Keratinocyte (primary cell): ENCODE measurements at regions not wholly inside any gene's neighbourhood (a gene's known extent, or its start where the extent isn't known, plus 50 kb on each side); places are given as distances from the start of the nearest gene placed in this dataset.

Experiments
- DNase-seq: peaks from one replicate; pipeline ENCODE4 v3.0.0-alpha.2; 2011; ENCODE audit warnings: low read depth, missing footprints, low spot score
- FAIRE-seq: peaks from 2 replicates; lab custom pipeline; 2011; peaks lifted over from hg19 to GRCh38; lab: Jason Lieb, UNC
- H2AFZ ChIP-seq: 2 replicates; pipeline ENCODE4 v1.6.0; 2012; ENCODE audit warnings: low read length, control low read depth, inconsistent platforms; ENCODE audit not compliant: control insufficient read depth
- H3K27ac ChIP-seq: 2 replicates; pipeline ENCODE4 v1.5.1; 2011; ENCODE audit warnings: low read length; ENCODE audit not compliant: control insufficient read depth, insufficient read depth
- H3K27me3 ChIP-seq: 3 replicates; pipeline ENCODE4 v1.6.0; 2011; ENCODE audit warnings: low read length; ENCODE audit not compliant: control insufficient read depth, insufficient read depth; ENCODE audit errors: extremely low read depth
- H3K36me3 ChIP-seq, 2 experiments: 2 replicates in 1 of 2; 3 replicates in 1 of 2; pipeline ENCODE4 v1.5.1; 2011; ENCODE audit warnings: low read length in 2 of 2, mild to moderate bottlenecking in 1 of 2; ENCODE audit not compliant: control insufficient read depth in 2 of 2, insufficient read depth in 2 of 2; ENCODE audit errors: extremely low read depth in 1 of 2
- H3K4me1 ChIP-seq: 3 replicates; pipeline ENCODE4 v1.5.1; 2011; ENCODE audit warnings: low read length; ENCODE audit not compliant: control insufficient read depth, insufficient read depth; ENCODE audit errors: extremely low read depth
- H3K4me2 ChIP-seq: 3 replicates; pipeline ENCODE4 v1.6.0; 2011; ENCODE audit warnings: low read depth, low read length; ENCODE audit not compliant: control insufficient read depth, insufficient read depth; ENCODE audit errors: extremely low read depth
- H3K4me3 ChIP-seq, 3 experiments: fragments of 200-600 bp in 1 of 3; sonication (generic) in 1 of 3; 2 replicates in 2 of 3; 3 replicates in 1 of 3; pipeline ENCODE4 v1.5.1; 2011 to 2016; ENCODE audit warnings: low read length in 3 of 3, mild to moderate bottlenecking in 3 of 3, control low read depth in 2 of 3, inconsistent platforms in 1 of 3, low read depth in 1 of 3, mixed read lengths in 1 of 3, mixed run types in 1 of 3, moderate library complexity in 1 of 3; ENCODE audit not compliant: control insufficient read depth in 2 of 3, insufficient read depth in 2 of 3; ENCODE audit errors: extremely low read depth in 1 of 3
- H3K79me2 ChIP-seq: 2 replicates; pipeline ENCODE4 v1.6.0; 2012; ENCODE audit warnings: low read length; ENCODE audit not compliant: control insufficient read depth, insufficient read depth
- H3K9ac ChIP-seq: 3 replicates; pipeline ENCODE4 v1.6.0; 2011; ENCODE audit warnings: low read length; ENCODE audit not compliant: control insufficient read depth, insufficient read depth; ENCODE audit errors: extremely low read depth
- H3K9me1 ChIP-seq: 3 replicates; pipeline ENCODE4 v1.6.0; 2011; ENCODE audit warnings: low read length; ENCODE audit not compliant: control insufficient read depth, insufficient read depth; ENCODE audit errors: extremely low read depth
- H3K9me3 ChIP-seq: 2 replicates; pipeline ENCODE4 v1.5.1; 2012; ENCODE audit warnings: low read depth, low read length; ENCODE audit not compliant: control insufficient read depth
- H4K20me1 ChIP-seq: 3 replicates; pipeline ENCODE4 v1.6.0; 2011; ENCODE audit warnings: low read length; ENCODE audit not compliant: control insufficient read depth, insufficient read depth; ENCODE audit errors: extremely low read depth
- EZH2 ChIP-seq: IDR thresholded peaks from one replicate; pipeline ENCODE4 v1.6.1; 2012; ENCODE audit warnings: inconsistent platforms, mild to moderate bottlenecking, low read length, moderate library complexity
- dilution Hi-C: fragments of 300-500 bp; cut with MboI; formaldehyde crosslinking; loops from one replicate; pipeline ENCODE4 v1.7.0; 2020; ENCODE audit warnings: low sequenced_read_pairs; ENCODE audit not compliant: extremely low pct_ligation_motif_present
- TF ChIP-seq, protein P1 (sequence below), 3 experiments: IDR thresholded peaks in 1 of 3; conservative IDR thresholded peaks in 1 of 3; optimal IDR thresholded peaks in 1 of 3; 2 replicates in 2 of 3; 3 replicates in 1 of 3; pipeline versions ENCODE3 to v1.5.1; 2011; ENCODE audit warnings: low read length in 3 of 3, mild to moderate bottlenecking in 3 of 3, moderate library complexity in 2 of 3, control low read depth in 1 of 3, inconsistent platforms in 1 of 3; ENCODE audit not compliant: insufficient read depth in 2 of 3; ENCODE audit errors: extremely low read depth in 1 of 3

DNA sequence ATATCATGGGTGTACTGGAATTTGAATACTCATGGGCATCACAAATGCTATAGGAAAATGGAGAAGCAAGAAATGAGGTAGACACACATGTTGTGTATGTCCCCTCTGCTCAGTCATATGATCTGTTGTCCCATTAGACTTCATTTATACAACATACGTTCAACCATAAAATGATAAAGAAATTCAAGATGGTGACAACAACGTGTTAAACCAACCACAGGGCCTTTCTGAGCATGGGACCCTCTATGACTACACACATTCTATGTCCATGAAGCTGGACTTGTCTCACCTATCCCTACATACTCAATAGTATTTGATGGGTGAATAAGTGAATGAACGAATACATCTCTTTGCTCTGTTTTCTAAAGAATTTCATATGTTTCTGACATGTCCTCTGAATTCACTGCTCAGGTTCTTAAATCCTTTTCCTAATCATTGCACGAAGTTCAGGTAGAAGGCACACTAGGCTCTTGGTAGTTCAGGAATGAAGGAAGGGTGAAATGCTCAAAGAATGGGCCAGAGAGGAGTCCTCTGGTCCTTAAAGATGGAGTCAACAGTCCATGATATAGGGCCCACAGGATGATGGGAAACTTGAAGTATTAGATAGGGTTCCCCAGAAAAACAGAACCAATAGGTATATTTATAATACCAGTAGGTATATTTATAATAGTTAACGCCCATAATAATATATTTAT lies 105.7 kb upstream of the PPM1H start:
- Histone ChIP-seq H3K4me2 (no peak overlapping the region), H3K4me3 (no peak overlapping the region), H4K20me1 (no peaks in the 10 kb centered on the region), H3K9me1 (no peaks in the 10 kb centered on the region), H3K79me2 (no peaks in the 10 kb centered on the region), H3K36me3 (no peaks in the 10 kb centered on the region), H3K27ac (no peak overlapping the region), H2AFZ (no peak overlapping the region), H3K27me3 (peaks cover 6% of the 10 kb centered on the region), H3K9me3 (no peaks in the 10 kb centered on the region), H3K9ac (no peak overlapping the region), H3K4me1 (peaks cover 8% of the 10 kb centered on the region)
- FAIRE-seq: no peak
- no peak for DNase-seq
- dilution Hi-C loops: no loop called here
- TF ChIP-seq EZH2: no peak
- TF ChIP-seq, protein P1, sequence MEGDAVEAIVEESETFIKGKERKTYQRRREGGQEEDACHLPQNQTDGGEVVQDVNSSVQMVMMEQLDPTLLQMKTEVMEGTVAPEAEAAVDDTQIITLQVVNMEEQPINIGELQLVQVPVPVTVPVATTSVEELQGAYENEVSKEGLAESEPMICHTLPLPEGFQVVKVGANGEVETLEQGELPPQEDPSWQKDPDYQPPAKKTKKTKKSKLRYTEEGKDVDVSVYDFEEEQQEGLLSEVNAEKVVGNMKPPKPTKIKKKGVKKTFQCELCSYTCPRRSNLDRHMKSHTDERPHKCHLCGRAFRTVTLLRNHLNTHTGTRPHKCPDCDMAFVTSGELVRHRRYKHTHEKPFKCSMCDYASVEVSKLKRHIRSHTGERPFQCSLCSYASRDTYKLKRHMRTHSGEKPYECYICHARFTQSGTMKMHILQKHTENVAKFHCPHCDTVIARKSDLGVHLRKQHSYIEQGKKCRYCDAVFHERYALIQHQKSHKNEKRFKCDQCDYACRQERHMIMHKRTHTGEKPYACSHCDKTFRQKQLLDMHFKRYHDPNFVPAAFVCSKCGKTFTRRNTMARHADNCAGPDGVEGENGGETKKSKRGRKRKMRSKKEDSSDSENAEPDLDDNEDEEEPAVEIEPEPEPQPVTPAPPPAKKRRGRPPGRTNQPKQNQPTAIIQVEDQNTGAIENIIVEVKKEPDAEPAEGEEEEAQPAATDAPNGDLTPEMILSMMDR (optimal IDR thresholded peaks at IDR 0.05 in 1 of 3, IDR thresholded peaks at IDR 0.05 in 1 of 3, conservative IDR thresholded peaks at IDR 0.05 in 1 of 3; ENCODE audit: extremely low read depth in 1 of 3, insufficient read depth in 2 of 3, low read length in 3 of 3): no peak

DNA sequence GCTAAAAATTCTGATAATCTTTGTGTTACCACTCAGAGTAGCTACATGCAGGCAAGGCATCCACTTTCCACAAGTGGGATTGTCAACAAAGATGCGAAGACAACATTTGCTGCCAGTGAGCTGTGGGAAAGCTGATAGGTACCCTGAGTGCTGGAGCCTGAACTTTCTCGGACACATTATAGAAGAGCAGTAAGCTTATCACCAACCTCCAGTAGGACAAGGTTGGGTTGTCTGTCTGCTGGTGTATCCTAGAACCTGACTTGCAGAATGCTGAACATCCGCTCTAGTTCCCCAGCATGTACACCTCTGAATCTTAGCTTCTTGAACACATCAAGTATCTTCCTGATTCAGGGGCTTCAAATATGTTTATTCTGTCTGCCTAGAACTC lies 103.8 kb upstream of the PPM1H start:
- no peak overlapping the region for H2AFZ ChIP-seq
- no peak for FAIRE-seq
- no peak for DNase-seq
- dilution Hi-C loops: no loop called here
- no peak overlapping the region for H3K27ac ChIP-seq
- H3K9me3 ChIP-seq: no peaks in the 10 kb centered on the region
- H3K4me2 ChIP-seq: no peak overlapping the region
- H3K9ac ChIP-seq: no peak overlapping the region
- H3K79me2 ChIP-seq: no peaks in the 10 kb centered on the region
- H4K20me1 ChIP-seq: no peaks in the 10 kb centered on the region
- no peak overlapping the region for H3K4me3 ChIP-seq
- no peaks in the 10 kb centered on the region for H3K9me1 ChIP-seq
- no peaks in the 10 kb centered on the region for H3K36me3 ChIP-seq
- no peaks in the 10 kb centered on the region for H3K4me1 ChIP-seq
- peaks cover 6% of the 10 kb centered on the region for H3K27me3 ChIP-seq
- TF ChIP-seq, protein P1 (optimal IDR thresholded peaks at IDR 0.05 in 1 of 3, IDR thresholded peaks at IDR 0.05 in 1 of 3, conservative IDR thresholded peaks at IDR 0.05 in 1 of 3; ENCODE audit: extremely low read depth in 1 of 3, insufficient read depth in 2 of 3, low read length in 3 of 3): no peak
- no peak for TF ChIP-seq EZH2
